NCI-H2171 treated with DMSO at 0.1 percent for 48 hours (cell line): ENCODE measurements at regions not wholly inside any gene's neighbourhood (a gene's known extent, or its start where the extent isn't known, plus 50 kb on each side); places are given as distances from the start of the nearest gene placed in this dataset.
"Not testable (repeated sequence)": the region's sequence is repeated elsewhere in the genome, so short reads cannot be mapped to it uniquely, and the experiment has no call there.

Experiments
- DNase-seq: peaks from one replicate; lab custom pipeline; 2025; lab: John Stamatoyannopoulos, UW

DNA sequence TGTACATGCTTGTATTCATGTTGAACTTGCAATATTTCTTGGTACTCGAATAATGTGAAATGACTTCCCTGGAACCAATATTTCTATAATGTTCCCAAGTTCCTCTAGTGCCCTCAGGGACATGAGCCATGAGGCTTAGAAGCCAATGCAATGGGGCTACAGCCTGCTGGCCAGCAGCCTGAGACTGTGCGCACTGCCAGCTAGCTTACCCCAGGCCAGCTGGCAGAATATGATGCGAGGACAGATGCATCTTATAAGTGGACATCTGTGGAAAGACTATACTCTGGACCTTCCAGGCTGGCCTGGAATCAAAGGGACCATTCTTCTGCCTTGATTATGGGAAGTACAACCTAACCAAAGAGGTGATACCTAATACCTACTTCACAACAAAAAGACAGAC, 1862.0 kb upstream of the ACO1 start:
- no peak for DNase-seq

DNA sequence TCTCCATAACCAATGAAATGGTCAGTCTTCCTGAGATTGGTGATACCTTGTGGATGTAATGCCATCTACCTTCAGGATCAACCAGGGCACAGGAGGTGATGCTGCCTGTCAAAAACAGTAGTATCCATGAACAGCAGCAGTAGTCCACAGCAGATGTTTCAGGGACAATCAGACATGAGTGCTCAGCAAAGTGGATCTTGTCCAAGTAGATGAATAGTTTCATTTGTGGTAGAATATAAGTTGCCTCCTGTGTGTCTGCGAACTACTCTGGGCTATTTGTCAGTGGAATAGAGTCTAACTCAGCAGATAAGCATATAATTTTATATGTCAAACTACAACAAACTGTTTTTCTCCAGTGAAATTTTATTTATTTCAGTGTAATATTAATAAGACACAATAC, 1860.1 kb upstream of the ACO1 start:
- DNase-seq: no peak

DNA sequence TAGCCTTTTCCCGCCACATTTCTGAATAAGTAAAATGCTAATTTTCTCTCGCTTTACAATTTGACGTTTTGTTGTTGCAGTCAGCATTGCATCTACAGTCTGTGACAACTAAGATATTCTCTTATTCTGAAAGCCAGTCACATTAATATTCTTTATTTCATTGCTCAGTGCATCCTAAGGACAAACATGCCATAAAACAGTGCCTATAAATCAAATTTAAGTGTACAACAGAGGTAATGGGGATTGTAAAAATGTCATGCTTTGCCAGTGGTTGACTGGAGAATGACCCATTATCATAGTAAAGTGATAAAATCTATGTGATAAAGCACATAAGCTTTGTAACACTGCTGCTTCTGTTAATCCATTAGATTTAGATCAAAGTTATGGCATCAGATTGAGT, 1850.0 kb upstream of the ACO1 start:
- no peak for DNase-seq

DNA sequence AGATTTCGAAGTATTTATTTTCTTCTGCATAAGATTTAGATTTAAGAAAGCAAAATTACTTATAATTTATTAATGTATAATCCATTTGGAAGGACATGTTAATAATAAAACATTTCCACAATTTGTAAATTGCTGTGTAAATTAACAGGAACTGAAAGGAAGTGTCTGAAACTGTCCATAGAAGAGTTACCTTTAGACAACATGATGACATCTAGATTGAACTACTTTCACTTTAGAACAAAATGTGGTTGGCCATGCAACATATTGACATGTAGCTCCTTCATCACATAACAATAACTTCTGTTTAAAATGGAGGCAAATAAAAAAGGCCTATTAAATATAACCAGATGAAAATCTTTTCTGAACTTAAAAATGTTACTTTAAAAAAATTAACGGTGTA, 1849.5 kb upstream of the ACO1 start:
- no peak for DNase-seq

DNA sequence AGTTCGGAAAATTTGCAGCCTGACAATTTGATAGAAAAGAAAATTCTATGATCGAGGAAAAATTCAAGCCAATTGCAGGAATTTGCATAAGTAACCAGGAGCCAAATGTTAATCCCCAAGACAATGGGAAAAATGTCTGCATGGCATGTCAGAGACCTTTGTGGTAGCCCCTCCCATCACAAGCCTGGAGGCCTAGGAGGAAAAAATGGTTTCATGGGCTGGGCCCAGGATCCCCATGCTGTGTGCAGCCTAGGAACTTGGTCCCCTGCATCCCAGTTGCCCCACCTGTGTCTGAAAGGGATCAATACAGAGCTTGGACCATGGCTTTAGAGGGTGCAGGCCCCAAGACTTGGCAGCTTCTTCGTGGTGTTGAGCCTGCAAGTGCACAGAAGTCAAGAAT, 1847.9 kb upstream of the ACO1 start:
- no peak for DNase-seq

DNA sequence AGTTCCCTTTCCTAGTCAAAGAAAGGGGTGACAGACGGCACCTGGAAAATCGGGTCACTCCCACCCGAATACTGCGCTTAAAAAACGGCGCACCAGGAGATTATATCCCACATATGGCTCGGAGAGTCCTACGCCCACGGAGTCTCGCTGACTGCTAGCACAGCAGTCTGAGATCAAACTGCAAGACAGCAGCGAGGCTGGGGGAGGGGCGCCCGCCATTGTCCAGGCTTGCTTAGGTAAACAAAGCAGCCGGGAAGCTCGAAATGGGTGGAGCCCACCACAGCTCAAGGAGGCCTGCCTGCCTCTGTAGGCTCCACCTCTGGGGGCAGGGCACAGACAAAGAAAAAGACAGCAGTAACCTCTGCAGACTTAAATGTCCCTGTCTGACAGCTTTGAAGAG, 1844.7 kb upstream of the ACO1 start:
- not testable (repeated sequence) for DNase-seq

DNA sequence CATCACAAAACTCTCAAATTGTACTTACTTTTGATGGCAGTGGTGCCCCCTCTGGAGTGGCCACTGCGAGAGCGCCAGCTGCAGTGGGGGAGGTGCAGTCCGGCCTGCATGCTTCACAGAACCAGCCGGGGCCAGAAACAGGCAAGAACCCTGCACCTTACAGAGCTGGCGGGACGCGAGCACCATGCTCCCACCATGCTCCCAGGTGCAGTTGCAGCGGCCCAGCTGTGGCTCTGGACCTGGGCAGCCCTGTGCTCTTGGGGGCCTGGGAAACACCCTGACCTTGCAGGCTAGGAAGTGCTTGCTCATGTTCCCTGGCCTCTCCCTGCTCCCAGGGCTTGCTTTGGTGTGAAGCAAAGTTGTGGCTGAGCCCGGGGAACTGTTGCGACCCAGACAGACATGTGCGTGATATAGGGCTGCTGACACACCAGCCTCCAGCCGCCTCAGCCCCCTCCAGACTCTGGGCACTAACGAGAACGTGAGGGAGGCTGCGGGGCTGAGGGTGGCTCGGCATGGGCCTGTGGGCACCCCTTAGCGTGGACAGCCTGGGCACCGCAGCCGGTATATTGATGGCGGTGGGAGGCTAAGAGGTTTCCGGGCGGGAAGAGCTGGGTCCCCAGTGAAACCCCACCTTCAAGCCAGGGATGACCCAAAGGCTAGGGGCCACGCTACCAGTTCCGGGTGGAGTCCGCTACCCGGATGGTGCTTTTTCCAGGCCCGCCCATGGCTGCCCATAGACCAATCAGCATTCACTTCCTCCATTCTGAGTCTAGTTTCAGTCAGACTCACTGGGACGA, 1809.9 kb upstream of the ACO1 start:
- no peak for DNase-seq

DNA sequence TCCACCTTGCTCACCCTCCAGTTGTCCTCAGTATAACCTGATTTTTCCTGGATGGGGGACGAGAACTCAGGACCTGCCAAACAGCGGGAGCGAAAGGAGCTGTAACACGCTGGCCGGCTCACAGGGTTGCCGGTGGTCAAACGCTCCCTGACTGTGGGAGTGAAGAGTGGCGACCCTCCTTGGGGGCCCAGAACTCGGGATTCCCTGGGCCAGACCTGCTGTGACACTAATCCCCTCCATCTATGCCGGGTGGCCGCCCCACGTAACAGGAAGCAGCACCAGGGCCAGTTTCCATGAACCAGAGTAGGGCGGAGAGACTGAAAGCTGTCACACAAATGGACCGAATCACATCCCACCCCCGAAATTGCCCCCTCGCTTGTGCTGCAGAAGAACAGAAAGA, 1809.2 kb upstream of the ACO1 start:
- DNase-seq: no peak

DNA sequence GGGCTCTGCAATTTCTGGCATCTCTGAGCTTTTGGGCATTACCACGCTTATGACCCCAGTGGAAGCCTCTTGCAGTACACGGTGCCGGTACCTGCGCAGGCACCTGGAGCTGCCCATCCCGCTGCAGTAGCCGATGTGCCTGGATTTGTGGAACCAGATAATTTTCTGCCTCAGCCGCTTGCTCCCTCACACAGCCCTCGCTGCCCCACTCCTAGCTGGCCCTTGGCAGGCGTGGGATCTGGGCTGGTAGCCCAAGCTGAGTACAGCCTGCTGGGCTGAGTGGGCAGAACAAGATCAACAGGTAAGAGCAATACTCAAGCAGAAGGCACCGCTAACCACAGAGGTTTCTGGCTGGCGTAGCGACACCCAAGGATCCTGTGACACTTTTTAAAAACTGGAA, 1808.8 kb upstream of the ACO1 start:
- no peak for DNase-seq

DNA sequence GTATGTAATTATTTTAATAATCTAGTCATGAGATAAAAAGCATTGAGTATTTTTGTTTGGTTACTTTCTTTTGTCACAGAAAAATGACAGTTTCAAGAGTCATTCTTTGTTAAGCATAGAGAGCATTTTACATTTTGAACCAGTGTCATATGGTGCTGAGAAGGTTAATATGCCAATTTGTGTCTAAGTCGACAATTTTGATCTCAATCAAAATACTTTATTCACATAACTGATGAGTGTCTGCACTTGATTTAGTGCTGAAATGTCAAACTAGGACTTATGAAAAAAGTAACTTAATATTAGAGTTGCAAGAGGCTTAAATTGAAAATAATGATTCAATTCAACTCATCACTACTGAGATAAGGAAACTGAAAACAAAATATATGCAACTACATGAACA, 1804.6 kb upstream of the ACO1 start:
- DNase-seq: no peak

DNA sequence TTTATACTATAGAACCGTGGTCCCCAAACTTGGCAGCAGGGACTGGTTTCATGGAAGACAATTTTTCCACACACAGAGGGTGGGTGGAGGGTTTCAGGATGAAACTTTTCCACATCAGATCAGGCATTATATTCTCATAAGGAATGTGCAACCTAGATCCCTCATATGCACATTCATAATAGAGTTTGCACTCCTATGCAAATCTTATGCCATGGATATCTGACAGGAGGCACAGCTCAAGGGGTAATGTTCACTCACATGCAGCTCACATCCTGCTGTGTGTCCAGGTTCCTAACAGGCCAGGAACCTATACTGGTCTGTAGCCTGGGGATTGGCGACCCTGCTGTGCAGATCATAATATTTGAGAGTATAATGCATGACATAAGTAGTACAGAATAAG, 1802.2 kb upstream of the ACO1 start:
- DNase-seq: no peak

DNA sequence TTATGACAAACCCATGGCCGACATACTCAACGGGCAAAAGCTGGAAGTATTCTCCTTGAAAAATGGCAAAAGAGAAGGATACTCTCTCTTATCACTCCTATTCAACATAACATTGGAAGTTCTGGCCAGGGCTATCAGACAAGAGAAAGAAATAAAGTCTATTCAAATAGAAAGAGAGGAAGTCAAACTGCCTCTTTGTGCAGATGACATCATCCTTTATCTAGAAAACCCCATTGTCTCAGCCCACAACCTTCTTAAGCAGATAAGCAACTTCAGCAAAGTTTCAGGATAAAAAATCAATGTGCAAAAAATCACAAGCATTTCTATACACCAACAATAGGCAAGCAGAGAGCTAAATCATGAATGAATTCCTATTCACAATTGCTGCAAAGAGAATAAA, 1799.9 kb upstream of the ACO1 start:
- DNase-seq: no peak

DNA sequence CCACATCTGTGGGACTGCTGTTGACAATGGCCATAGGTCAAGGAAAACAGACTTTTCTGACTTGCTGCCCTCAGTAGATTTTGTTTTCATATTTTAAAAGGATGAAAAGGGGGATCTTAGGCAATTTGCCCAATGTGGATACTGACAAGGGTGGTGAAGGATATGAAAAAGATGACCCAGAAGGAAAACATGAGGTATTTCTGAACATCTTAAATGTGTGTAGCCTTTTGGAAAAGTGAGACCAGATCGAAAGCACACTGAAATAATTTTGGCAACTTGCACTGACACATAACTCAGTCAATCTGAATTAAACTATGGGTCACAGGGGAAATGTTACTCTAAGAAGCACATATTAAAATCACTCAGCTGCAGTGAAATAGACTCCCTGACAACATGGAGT, 1793.0 kb upstream of the ACO1 start:
- no peak for DNase-seq

DNA sequence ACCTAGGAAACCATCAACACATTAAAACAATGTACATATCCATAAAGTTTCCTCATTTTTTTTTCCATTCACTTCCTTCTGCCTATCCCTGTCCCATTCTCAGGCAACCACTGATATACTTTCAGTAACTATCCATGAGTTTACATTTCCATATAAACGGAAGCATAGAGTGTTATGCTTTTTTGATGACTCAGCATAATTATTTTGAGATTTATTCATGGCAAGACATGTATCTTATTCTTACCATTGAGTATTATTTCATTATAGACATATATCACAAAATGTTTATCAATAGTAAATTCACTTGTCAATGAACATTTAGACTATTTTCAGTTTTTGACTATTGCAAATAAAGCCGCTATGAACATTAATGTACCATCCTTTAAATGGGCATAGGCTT, 1786.8 kb upstream of the ACO1 start:
- DNase-seq: no peak

DNA sequence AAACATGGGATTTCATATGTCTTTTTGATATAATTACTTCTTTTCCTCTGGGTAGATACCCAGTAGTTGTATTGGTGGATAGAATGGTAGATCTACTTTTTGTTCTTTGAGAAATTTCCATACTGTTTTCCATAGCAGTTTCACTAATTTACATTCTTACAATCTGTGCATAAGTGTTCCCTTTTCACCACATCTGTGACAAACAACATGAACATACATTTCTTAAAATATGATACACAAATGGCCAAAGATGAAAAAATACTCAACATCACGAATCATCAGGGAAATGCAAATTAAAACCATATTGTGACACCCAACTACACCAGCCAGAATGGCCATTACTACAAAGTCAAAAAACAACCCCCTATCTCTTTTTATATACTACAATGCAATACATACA, 1778.5 kb upstream of the ACO1 start:
- DNase-seq: no peak

DNA sequence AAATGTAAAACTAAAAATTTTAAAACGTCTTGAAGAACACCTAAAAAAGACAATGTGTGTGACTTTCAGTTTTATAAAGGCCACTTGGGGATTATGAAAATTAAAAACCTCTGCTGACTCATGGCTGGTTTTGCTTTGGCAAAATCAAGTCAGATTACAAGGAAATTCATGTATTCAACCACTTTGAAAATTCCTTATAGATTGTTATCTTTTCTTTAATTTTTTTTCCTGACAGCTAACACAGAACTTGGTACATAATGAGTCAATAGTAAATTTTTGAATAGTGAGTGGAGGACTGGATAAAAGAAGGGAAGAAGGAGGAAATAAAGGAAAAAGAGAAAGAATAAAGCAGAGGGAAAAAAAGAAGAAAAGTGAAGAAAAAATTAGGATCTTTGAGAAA, 1774.7 kb upstream of the ACO1 start:
- DNase-seq: no peak

DNA sequence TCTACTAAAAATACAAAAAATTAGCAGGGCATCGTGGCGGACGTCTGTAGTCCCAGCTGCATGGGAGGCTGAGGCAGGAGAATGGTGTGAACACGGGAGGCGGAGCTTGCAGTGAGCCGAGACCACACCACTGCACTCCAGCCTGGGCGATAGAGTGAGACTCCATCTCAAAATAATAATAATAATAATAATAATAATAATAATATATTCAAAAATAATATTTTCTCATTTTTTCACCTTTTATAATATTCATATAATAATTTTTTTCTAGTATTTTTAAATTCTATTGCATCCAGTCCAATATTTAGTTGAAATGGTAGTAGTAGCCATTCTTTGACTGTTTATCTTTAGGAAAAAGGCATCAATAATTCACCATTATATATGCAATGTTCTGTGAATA, 1767.7 kb upstream of the ACO1 start:
- not testable (repeated sequence) for DNase-seq

DNA sequence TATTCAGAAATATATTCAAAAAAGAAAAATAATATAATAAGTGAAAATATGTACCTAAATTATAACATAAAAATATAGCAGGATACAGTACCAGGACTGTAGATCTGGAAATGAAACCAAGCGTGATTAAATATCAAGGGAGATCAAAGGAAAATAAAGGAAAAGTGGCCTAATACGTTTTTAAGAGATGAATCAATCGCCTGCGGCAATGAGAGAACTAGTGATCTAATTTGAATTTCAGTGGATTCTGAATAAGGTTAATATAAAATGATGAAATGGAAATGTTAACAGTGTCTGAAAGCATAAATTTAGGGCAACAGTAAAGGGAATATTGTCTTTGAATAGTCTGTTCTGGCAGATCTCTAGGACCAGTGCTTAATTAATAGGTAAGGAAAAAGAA, 1761.9 kb upstream of the ACO1 start:
- no peak for DNase-seq

DNA sequence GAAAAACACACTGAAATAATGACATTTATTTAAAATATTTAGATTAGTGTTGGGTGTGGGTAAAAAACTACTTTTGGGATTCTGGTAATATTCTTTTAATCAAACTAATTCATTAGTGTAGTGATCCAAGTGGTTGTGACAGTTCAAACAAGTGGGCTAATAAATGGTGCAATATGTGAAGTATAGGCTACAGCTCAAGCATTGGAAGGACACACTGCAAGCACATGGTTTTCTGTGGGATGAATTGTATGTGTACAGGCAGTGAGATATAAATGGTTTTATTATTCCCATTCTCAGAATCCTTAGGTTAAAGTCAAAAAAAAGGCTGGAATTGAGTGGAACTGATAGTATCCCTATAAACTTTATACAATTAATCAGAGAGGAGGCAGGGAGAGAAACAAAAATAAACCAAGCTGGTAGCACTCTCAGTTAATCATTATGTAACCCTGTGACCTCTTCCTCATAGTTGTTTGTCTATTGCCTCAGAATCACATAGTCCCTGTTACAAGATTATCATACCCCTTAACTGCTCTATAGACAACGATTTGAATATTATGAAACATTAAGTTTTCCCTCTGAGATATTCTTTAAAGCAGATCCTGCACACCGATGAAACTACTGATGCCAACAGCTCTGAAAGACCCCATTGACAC, 1755.4 kb upstream of the ACO1 start:
- DNase-seq: no peak

DNA sequence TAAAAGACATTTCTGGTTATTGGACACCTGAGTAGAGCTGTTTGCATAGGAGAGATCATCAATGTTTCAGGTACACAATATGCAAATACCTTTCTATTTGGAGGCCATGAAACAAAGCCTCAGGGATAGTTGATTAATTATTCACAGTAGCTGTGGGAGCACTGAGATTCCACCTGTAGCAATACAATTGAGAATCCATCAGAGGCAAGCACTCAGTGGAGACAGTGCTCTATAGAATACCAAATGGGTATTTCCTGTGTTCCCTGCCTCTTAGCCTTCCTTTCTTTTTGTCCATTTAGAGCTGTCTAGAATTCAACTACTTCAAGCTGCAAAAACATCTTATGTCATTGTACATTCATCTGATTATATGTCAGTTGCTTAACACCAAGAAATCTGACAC, 1754.0 kb upstream of the ACO1 start:
- no peak for DNase-seq

DNA sequence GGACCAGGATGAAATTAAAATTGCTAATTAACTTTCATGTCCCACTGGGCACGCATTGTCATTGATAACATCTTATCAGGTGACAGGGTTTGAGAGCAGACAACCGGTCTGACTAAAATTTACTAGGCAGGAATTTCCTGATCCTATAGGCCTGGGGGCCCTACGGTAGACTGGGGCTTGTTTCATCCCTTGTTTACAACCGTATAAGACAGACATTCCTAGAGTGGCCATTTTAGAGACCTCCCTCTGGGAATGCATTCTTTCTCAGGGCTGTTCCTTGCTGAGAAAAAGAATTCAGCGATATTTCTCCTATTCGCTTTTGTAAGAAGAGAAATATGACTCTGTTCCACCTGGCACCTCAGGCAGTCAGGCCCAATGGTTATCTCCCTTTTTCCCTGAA, 1737.8 kb upstream of the ACO1 start:
- not testable (repeated sequence) for DNase-seq

DNA sequence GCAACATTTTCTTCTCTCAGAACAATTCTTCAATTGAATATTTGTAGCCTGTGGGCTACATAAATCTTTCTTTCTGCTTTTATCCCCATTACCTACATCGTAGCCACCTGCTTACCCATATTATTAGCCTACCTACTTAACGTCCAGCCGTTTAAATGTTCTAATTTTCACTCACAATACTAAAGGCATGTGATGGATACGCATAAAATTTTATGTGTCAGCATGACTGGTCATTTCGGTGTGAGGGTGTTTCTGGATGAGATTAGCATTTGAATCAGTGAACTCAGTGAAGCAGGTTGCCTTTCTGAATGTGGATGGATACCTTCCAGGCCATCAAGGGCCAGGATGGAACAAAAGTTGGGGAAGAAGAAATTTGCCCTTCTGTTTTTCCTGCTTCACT, 1722.5 kb upstream of the ACO1 start:
- DNase-seq: no peak

DNA sequence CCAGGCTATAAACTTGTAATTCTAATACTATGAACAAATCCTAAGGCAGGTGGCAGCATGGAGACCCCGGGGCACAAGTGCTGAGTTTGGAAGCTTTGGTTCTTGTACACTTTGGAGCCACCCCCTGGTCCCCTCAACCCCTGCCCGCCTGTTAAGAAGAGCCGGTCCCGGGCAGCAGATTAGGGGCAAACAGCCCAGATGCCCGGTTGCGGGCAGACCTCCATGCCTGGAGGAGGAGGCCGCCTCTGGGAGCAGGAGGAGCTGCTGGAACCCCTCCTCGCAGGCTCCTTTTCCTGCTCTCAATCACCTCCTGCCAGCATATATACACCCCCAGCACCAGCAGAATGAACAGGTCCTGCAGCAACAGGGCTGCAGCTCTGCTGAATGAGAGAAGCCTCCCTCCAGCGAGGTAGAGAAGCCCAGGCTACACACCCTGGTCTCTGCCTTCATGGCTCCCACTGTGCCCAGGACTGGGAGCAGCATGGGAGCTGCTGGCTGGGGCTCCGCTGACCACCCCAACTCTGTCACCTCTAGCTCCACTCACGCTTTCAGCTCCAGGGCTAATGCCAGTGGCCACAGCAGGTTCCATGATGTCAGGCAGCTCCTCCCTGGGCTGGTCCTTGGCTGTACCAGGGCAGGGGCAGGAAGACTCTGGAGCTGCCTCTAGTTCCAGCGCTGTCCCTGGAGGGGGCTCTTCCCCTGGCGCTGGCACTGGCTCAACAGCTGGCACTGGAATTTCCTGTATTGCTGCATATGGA, 1713.5 kb upstream of the ACO1 start:
- DNase-seq: no peak
